ENCODE measurements at regions not wholly inside any gene's neighbourhood (a gene's known extent, or its start where the extent isn't known, plus 50 kb on each side); places are given as distances from the start of the nearest gene placed in this dataset.
"Not testable (repeated sequence)": the region's sequence is repeated elsewhere in the genome, so short reads cannot be mapped to it uniquely, and the experiment has no call there.

- H4K20me1 ChIP-seq (ENCODE audit: insufficient read depth); H2AFZ ChIP-seq (ENCODE audit: low read depth, low read length, poor library complexity, severe bottlenecking); POLR2A ChIA-PET; H3K79me2 ChIP-seq (ENCODE audit: insufficient read depth, low read length); H3K9me2 ChIP-seq (ENCODE audit: insufficient read depth); H3K27me3 ChIP-seq (ENCODE audit: insufficient read depth, low read length); H3K9me3 ChIP-seq (ENCODE audit: control insufficient read depth in 1 of 2, insufficient read depth in 1 of 2, low read depth in 1 of 2, low read length in 2 of 2); CTCF ChIA-PET; intact Hi-C loops (cut with micrococcal nuclease); RAD21 ChIA-PET (ENCODE audit: low non-redundant PET in 1 of 2, low total read pairs in 2 of 2, uncharacterized antibody in 2 of 2, unreplicated experiment in 2 of 2); H3K36me3 ChIP-seq (ENCODE audit: control insufficient read depth in 1 of 2, insufficient read depth in 2 of 2, low read length in 2 of 2); BruUV-seq (replicated peaks): not testable (repeated sequence)
- peak; percentile 52 for ATAC-seq
- H3K4me2 ChIP-seq (ENCODE audit: low read length) = peak overlapping the region; percentile 58
- TF ChIP-seq SP1 (IDR thresholded peaks at IDR 0.05; ENCODE audit: low read depth) = peak; percentile 75
- TF ChIP-seq JUND (IDR thresholded peaks at IDR 0.05) = peak; percentile 72
- peak; percentile 79 for TF ChIP-seq RAD21 (IDR thresholded peaks at IDR 0.05; ENCODE audit: low read depth)
- TF ChIP-seq CBX3 (IDR thresholded peaks at IDR 0.05; ENCODE audit: low read depth) = peak; percentile 64; the same call in 1 of the 2 replicates
- TF ChIP-seq FOSL1 (IDR thresholded peaks at IDR 0.05; ENCODE audit: low read depth) = peak; percentile 69
- peak in 2 of 3 experiments; percentile 22 to 51; a peak in 3 of 6 replicates for TF ChIP-seq CTCF (IDR thresholded peaks at IDR 0.05 in 2 of 3, conservative IDR thresholded peaks at IDR 0.05 in 1 of 3; ENCODE audit: borderline replicate concordance in 1 of 3, insufficient read depth in 1 of 3, low read depth in 2 of 3, low read length in 2 of 3)
- H3K27ac ChIP-seq (ENCODE audit: low read depth, low read length) = peak overlapping the region; percentile 47
- DNase-seq (ENCODE audit: low read depth, low spot score) = peak; percentile 47
- peaks cover 19 to 37% of the 10 kb centered on the region in 2 experiments for H3K4me1 ChIP-seq (ENCODE audit: control insufficient read depth in 1 of 2, insufficient read depth in 2 of 2, low read length in 2 of 2)
- peak overlapping the region; percentile 56 for H3K9ac ChIP-seq (ENCODE audit: low read length)
- H3K4me3 ChIP-seq (replicated peaks in 1 of 2; ENCODE audit: low read depth in 1 of 2, low read length in 2 of 2) = peak overlapping the region in 1 of 2 experiments; percentile 24; a peak in 2 of 4 replicates
Observed at GRCh38 chr17:16861152-16861551, 110.8 kb downstream of the TNFRSF13B start.

GRCh38 chr17:16860467-16860866 lies 111.5 kb downstream of the TNFRSF13B start:
- peak overlapping the region; percentile 47 for H3K27ac ChIP-seq (ENCODE audit: low read depth, low read length)
- POLR2A ChIA-PET; BruUV-seq (replicated peaks); H3K79me2 ChIP-seq (ENCODE audit: insufficient read depth, low read length); H3K36me3 ChIP-seq (ENCODE audit: control insufficient read depth in 1 of 2, insufficient read depth in 2 of 2, low read length in 2 of 2); H2AFZ ChIP-seq (ENCODE audit: low read depth, low read length, poor library complexity, severe bottlenecking); DNase-seq (ENCODE audit: low read depth, low spot score); H3K9me2 ChIP-seq (ENCODE audit: insufficient read depth); H3K27me3 ChIP-seq (ENCODE audit: insufficient read depth, low read length); intact Hi-C loops (cut with micrococcal nuclease); CTCF ChIA-PET; RAD21 ChIA-PET (ENCODE audit: low non-redundant PET in 1 of 2, low total read pairs in 2 of 2, uncharacterized antibody in 2 of 2, unreplicated experiment in 2 of 2); H3K9me3 ChIP-seq (ENCODE audit: control insufficient read depth in 1 of 2, insufficient read depth in 1 of 2, low read depth in 1 of 2, low read length in 2 of 2); H4K20me1 ChIP-seq (ENCODE audit: insufficient read depth); ATAC-seq: not testable (repeated sequence)
- peak overlapping the region; percentile 58 for H3K4me2 ChIP-seq (ENCODE audit: low read length)
- peaks cover 14 to 32% of the 10 kb centered on the region in 2 experiments for H3K4me1 ChIP-seq (ENCODE audit: control insufficient read depth in 1 of 2, insufficient read depth in 2 of 2, low read length in 2 of 2)
- peak overlapping the region; percentile 56 for H3K9ac ChIP-seq (ENCODE audit: low read length)
- peak overlapping the region in 1 of 2 experiments; percentile 24; a peak in 1 of 4 replicates for H3K4me3 ChIP-seq (replicated peaks in 1 of 2; ENCODE audit: low read depth in 1 of 2, low read length in 2 of 2)

DNA sequence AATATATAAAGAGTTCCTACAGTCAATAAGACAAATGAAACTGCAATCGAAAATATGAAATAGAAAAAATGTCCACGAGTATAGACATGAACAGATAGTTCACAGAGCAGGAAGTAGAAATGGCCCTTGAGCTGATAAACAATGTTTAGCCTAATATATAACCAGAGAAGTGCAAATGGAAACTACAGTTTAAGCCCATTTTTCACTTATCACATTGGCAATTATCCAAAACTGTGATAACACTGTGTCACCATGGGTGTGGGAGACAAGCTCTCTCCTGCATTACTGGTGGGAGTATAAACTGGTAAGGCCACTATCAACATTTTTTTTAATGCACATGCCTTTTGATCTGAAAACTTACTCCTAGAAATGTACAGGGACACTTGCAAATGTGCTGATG lies 112.4 kb downstream of the TNFRSF13B start:
- BruUV-seq (replicated peaks); POLR2A ChIA-PET; H3K9me2 ChIP-seq (ENCODE audit: insufficient read depth); H3K27ac ChIP-seq (ENCODE audit: low read depth, low read length); H4K20me1 ChIP-seq (ENCODE audit: insufficient read depth); H3K4me3 ChIP-seq (replicated peaks in 1 of 2; ENCODE audit: low read depth in 1 of 2, low read length in 2 of 2); DNase-seq (ENCODE audit: low read depth, low spot score); H3K79me2 ChIP-seq (ENCODE audit: insufficient read depth, low read length); RAD21 ChIA-PET (ENCODE audit: low non-redundant PET in 1 of 2, low total read pairs in 2 of 2, uncharacterized antibody in 2 of 2, unreplicated experiment in 2 of 2); H3K9me3 ChIP-seq (ENCODE audit: control insufficient read depth in 1 of 2, insufficient read depth in 1 of 2, low read depth in 1 of 2, low read length in 2 of 2); H3K27me3 ChIP-seq (ENCODE audit: insufficient read depth, low read length); H3K36me3 ChIP-seq (ENCODE audit: control insufficient read depth in 1 of 2, insufficient read depth in 2 of 2, low read length in 2 of 2); ATAC-seq; H2AFZ ChIP-seq (ENCODE audit: low read depth, low read length, poor library complexity, severe bottlenecking); H3K4me2 ChIP-seq (ENCODE audit: low read length); CTCF ChIA-PET; H3K9ac ChIP-seq (ENCODE audit: low read length); intact Hi-C loops (cut with micrococcal nuclease): not testable (repeated sequence)
- peaks cover 14 to 29% of the 10 kb centered on the region in 2 experiments for H3K4me1 ChIP-seq (ENCODE audit: control insufficient read depth in 1 of 2, insufficient read depth in 2 of 2, low read length in 2 of 2)

GRCh38 chr17:16857746-16858145 lies 114.2 kb downstream of the TNFRSF13B start:
- H3K79me2 ChIP-seq (ENCODE audit: insufficient read depth, low read length); DNase-seq (ENCODE audit: low read depth, low spot score); RAD21 ChIA-PET (ENCODE audit: low non-redundant PET in 1 of 2, low total read pairs in 2 of 2, uncharacterized antibody in 2 of 2, unreplicated experiment in 2 of 2); CTCF ChIA-PET; H3K27me3 ChIP-seq (ENCODE audit: insufficient read depth, low read length); POLR2A ChIA-PET; BruUV-seq (replicated peaks); ATAC-seq; H3K9ac ChIP-seq (ENCODE audit: low read length); intact Hi-C loops (cut with micrococcal nuclease); H3K4me3 ChIP-seq (replicated peaks in 1 of 2; ENCODE audit: low read depth in 1 of 2, low read length in 2 of 2); H3K9me3 ChIP-seq (ENCODE audit: control insufficient read depth in 1 of 2, insufficient read depth in 1 of 2, low read depth in 1 of 2, low read length in 2 of 2); H2AFZ ChIP-seq (ENCODE audit: low read depth, low read length, poor library complexity, severe bottlenecking); H3K9me2 ChIP-seq (ENCODE audit: insufficient read depth); H4K20me1 ChIP-seq (ENCODE audit: insufficient read depth); H3K36me3 ChIP-seq (ENCODE audit: control insufficient read depth in 1 of 2, insufficient read depth in 2 of 2, low read length in 2 of 2); H3K4me2 ChIP-seq (ENCODE audit: low read length); H3K27ac ChIP-seq (ENCODE audit: low read depth, low read length): not testable (repeated sequence)
- peaks cover 14 to 29% of the 10 kb centered on the region in 2 experiments for H3K4me1 ChIP-seq (ENCODE audit: control insufficient read depth in 1 of 2, insufficient read depth in 2 of 2, low read length in 2 of 2)

All from HCT116 (cell line).